NOMO-1 (cell line): ENCODE measurements at regions not wholly inside any gene's neighbourhood (a gene's known extent, or its start where the extent isn't known, plus 50 kb on each side); places are given as distances from the start of the nearest gene placed in this dataset.

ENCODE experiments used
- DNase-seq, 2 experiments: peaks; one replicate each; lab custom pipeline; 2025; ENCODE audit not compliant: unreplicated experiment in 2 of 2; lab: John Stamatoyannopoulos, UW

DNA sequence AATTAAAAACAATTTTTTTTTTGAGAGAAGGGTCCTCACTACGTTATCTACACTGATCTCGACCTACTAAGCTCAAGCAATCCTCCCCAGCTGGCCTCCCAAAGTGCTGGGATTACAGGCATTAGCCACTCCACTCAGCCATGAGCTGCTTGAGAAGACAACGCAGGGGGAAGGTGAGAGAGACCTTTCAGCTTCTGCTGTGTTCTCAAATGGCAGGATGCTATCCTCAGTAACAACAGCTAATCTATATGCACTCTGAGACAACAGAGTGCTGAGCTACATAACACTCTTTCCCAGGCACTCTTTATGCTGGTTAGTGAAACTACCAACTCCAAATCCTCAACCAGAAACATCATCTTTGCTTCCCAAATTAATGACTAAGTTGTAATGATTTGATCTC, 526.1 kb downstream of the CCER1 start:
- DNase-seq, result no peak

DNA sequence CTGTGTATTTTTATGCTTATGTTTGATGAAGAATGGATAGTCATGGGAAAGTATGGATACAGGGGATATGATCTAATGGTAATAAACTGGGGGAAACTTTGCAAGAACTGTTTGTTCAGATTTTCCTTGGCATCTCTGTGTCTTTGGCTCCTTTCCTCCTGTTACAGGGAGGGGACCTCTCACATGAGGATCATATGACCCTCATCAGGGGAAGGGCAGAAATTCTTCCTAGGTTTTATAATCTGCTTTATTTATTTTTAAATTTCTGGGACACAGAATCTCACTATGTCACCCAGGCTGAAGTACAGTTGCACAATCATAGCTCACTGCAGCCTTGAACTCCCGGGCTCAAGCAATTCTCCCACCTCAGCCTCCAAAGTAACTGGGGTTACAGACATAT, 526.5 kb downstream of the CCER1 start:
- no peak for DNase-seq

DNA sequence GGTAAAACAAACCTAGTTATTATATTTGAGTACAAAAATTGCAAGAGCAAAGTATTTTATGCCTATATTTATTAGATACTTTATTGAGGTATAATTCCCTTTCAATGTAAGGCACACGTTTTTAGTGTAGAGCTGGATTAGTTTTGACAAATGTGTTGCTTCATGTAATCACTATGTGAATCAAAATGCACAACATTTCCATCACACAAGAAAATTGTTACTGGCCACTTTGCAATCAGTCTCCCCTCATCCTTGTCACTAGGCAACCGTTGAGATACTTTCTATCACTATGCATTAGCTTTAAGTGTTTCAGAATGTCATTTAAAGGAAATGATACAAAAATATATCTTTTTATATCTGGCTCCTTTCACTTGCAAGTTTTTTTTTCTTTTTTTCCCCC, 531.0 kb downstream of the CCER1 start:
- no peak for DNase-seq

DNA sequence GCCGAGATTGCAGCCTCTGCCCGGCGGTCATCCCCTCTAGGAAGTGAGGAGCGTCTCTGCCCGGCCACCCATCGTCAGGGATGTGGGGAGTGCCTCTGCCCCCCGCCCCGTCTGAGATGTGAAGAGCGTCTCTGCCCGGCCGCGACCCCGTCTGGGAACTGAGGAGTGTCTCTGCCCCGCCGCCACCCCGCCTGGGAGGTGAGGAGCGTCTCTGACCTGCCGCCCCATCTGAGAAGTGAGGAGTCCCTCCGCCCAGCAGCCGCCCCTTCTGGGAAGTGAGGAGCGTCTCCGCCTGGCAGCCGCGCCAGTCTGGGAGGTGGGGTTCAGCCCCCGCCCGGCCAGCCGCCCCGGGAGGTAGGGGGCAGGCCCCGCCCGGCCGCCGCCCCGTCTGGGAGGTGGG, 544.0 kb downstream of the CCER1 start:
- DNase-seq, result no peak

DNA sequence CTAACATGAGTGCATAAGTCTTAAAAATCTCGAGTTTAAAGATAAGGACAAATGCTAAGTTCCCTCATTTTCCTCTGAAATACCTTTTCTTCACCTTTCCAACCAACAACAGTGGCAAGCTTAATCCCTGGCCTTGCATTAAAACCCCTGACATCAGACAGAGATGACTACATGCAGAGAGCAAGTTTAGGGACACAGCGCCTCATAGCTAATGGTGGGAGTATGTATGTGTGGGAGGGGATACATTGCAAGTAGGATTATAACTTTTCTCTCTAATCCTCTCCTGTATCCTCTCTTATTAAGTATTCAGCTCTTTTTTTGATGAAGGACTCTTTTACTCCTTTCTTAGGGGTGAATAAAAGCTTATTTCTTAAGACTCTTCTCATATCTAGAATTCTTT, 547.1 kb downstream of the CCER1 start:
- no peak for DNase-seq

DNA sequence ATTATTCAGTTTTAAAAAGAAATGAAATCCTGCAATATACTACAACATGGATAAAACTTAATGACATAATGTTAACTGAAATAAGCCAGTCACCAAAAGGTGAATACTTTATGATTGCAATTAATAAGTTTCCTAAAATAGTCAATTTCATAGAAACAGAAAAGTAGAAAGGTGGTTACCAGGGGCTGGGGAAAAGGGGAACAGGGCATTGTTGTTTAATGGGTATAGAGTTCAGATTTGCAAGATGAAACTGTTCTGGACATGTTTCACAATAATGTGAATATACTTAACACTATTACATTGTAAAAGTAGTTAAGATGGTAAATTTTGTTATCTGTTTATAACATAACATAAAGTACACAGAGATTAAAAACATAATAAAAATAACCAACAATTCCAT, 550.9 kb downstream of the CCER1 start:
- peak; percentile 4 to 14 for DNase-seq

DNA sequence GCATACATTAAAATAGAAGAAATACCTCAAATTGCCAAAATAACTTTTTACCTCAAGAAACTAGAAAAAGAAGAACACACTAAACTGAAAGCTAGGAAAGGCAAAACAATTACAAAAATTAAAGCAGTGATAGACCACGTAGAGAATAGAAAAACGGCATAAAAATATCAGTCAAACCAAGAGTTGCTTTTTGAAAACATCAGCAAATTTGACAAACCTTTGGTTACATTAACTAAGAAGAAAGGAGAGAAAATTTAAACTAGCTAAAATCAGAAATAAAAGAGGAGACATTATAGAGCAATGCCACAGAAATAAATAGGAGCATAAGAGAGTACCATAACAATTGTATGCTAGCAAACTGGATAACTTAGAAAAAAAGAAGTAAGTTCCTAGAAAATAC, 553.8 kb downstream of the CCER1 start:
- no peak for DNase-seq

DNA sequence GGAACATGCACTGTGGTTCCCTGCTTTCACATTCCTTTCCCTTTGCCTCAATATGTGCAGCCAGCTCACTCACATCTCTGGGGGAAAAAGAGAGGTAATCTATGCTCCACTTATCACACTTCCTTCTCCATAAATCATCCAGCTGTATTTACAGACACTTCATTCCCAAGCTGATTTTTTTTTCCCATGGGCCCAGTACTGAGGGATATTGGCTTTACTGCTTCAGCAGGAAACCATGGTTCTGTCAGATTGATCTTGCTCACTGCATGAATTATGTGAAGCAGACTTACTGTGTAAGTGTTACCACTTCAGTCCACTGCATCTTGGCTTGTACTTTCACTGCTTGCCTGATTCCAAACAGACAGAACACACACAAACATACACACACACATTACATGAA, 555.6 kb downstream of the CCER1 start:
- DNase-seq, result no peak

DNA sequence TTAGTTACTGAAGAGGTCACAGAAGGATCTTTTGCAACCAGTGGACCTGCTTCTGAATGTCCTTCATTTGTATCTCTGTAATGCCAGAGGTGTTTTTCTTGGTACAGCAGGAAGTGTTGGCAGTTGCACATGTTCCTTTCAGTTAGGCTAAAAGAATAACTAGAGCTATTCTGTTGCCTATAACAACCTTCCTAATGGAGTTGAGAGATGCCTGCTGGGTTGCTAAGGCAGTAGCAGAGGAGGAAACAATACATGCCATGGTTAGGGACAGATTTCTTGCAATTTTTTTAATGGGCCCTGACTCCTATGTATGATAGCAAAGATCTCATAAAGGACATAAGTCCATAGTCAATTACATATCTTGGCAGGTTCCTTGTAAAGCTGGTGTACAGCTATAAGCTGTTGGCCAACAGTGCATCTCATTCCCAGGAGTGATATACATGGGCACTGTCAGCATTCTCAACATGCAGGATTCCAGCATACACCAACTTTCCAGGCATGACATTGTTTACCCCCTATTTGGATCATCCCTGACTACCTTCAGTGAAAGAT, 556.6 kb downstream of the CCER1 start:
- DNase-seq, result no peak

DNA sequence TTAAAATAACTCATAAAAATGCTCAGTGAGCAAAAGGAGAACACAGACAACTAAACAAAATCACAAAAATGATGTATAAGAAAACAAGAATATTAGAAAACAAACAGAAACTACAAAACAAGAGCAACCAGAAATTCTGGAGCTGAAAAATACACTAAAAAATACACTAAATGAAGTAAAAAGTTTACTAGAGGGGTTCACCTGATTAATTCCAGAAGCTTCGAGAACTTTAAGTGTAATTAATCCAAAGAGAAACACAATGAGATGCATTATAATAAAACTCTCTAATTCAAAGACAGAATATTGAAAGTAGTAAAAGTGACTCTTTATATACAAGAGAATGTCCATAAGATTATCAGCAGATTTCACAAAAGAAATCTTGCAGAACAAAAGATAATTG, 558.4 kb downstream of the CCER1 start:
- no peak for DNase-seq

DNA sequence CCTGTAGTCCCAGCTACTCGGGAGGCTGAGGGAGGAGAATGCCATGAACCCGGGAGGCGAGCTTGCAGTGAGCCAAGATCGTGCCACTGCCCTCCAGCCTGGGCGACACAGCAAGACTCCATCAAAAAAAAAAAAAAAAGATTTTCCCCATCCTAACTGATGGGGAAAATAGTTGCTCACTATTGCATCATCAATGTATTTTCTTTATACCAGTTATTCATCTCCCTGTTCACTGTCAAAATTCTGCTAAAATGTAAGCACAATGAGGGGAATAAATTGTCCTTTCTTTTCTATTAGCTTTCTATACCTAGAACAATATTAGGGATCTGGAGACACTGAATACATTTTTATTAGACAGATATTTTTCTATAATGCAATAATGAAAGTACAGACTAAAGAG, 561.3 kb downstream of the CCER1 start:
- DNase-seq, result no peak

DNA sequence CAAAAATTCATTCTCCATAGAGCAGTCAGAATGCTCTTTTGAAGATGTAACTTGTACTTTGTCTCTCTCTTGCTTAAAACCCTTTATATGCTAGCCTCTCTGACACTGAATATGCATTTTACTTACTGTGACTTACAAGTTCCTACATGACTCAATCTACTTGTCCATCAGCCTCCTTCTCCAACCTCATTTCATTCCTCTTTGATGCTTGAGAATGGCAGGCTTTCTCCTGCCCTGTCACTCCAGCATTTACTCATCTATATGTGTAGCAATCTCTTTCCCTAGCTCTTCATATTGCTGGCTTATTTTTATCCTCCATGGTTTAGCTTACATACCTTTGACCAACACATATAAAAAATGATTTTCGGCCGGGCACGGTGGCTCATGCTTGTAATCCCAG, 561.9 kb downstream of the CCER1 start:
- DNase-seq, result no peak

DNA sequence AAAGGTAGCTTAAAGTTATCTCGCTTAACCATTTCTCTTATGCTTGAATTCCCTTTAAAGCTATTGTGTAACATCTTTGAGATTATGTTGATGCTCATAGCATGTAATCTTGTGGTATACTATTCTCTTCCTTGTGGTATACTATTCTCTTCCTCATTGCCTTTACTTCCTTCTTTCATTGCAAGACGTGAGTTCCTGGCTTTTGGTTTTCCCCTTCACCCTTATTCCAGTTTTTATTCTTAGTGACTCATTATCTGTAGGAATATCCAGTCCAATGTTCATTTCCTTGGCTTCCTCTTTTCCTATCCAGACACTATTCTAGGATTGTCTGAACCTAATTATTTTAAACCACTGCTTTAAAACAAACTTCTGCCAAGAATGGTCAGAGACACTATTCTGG, 564.0 kb downstream of the CCER1 start:
- peak; percentile 19 to 90 for DNase-seq

DNA sequence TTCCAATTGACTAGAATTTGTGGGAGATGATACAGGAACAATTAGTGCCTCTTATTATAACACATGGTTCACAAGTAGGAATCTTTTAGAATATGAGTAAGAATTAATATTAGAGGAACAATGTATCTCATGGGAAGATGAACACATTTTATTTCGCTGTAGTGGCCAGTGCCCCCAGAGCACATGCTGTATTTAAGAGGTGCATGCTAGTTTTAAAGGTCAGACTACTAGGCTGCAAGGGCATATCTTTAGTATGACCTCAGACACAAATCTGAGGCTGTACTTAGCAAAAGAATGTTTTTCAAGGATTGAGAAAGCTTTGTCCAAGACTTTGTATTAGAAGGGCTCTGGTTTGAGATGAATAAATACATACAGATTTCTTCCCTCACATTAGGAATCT, 586.9 kb downstream of the CCER1 start:
- no peak for DNase-seq

DNA sequence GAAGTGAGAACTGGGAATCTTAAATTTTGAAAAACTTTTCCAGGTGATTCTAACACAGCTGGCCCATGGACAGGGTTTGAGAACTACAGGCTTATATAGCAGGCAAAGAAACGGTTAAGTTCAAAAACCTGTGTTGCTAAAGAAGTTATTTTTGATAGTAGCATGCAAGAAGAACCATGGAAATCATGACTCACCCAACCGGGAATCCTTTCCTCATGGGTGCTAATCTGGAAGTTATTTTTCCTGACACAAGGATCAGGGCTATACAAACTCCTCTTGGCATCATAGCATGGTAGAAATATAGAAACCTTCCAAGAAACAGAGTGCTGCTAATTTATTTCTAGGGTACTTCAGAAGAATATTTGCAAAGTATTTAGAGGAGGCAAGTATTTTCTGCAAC, 588.7 kb downstream of the CCER1 start:
- no peak for DNase-seq

DNA sequence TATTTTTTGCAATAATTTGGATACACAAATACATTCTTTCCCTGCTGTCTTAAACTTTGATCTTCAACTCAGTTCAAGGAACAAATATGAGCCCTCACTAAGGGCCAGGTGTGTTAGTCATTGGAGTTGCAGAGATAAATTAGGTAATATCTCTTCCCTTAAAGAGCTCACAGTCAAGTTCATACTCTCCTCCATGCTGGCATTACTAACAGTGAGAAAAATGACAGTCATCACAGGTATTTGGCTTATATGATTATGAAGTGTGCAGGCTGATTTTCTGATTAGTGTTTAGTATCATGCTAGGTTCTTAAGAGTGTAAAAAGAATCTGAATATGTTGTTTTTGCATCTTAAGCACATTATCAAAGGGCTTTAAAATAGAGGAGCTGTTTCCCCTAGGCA, 594.7 kb downstream of the CCER1 start:
- no peak for DNase-seq

DNA sequence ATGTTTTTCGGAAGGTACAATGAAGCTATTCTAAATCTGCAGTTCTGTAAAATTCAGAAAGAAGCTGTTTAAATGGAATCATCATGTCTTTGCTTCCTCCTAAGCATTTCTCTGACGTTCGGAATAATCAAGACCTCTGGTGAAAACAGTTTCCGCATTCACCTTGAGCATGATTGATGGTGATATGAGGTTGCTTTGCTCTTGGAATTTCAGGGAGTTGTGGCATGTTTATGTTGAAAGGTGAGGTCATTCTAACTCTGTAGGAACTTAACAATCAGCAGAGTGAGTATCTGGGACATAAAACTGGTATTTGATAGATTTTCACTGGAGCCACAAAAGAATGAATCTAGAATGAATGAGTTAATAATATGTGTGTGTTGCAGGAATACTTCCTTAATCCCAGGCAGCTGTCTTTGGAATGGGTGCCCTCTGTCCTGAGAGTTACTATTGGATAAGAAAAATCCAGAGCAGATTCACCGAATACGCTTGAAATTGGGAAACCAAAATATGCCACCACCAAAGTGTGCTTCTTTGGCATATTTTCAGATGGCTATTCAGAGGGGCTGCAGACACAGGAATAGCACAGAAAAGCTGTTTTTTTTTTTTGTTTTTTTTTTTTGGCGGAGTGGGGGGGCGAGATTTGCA, 599.1 kb downstream of the CCER1 start:
- DNase-seq, result no peak

DNA sequence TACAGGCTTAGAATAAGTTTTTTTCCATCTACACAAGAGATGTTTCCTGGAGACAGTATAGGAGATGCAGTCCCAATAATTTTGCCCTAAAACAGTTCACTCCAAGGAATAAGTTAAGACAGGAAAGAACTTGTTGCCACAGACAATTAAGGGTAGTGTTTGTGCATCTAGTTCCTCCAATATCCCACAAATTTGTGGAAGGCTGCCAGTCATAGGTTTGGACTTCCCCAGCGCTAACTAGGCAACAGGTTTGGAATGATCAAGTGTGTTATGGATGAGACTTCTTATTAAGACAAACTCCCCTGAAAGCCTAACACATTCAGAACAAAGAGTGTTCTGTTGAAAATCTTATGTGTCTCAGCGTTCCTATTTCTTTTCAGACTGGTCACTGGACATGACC, 611.0 kb downstream of the CCER1 start:
- no peak for DNase-seq

DNA sequence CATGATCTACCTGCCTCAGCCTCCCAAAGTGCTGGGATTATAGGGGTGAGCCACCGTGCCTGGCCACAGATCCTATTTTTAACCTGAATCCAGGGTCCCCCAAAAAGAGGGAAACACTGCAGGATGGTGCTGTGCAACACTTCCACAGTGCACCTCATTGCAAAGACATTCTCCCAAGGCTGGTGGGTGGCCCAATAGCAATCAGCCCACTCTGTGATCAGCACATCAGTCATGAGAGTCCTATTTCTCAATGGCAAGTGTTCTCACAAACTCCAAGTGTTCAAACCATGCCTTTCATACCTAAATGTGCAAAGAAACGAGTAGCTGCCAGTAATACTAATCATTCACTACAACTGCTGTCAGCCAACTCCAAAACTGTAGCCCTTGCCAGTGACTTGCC, 612.9 kb downstream of the CCER1 start:
- no peak for DNase-seq

DNA sequence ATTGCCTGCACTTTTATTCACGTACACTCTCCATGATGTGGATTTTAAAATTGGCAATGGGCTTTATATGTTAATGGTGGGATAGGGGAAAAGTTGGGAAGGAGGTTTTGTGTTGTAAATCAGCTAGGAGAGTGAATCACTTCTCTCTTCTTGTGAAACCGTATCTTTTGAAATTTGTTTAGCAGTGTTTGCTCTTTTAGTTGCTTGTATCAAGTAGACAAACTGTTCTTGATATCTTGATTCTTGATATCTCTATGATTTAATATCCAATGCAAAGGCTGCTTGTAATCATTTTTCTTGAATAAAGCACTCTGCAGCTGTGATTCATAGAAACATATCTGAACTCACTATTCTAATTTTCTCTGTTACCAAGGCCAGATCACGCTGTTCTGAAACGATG, 615.1 kb downstream of the CCER1 start:
- DNase-seq, result no peak

DNA sequence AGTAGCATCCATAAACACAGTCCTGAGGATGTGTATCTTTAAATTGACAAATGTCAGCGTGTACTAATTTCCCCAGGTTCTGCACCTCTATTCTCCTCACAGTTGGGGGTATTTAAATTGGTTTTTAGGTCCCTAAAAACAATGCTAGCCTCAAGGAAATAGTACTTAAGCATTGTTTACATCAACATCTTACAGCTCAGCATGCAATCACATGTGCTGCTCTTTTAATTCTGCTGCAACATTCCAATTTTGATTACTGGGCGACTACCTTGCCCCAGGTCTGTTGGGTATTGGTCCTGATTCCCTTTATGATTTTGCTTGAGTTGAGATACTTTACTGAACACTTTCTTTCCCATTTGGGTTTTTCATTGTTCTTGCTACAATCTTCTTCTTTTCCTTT, 616.6 kb downstream of the CCER1 start:
- no peak for DNase-seq

DNA sequence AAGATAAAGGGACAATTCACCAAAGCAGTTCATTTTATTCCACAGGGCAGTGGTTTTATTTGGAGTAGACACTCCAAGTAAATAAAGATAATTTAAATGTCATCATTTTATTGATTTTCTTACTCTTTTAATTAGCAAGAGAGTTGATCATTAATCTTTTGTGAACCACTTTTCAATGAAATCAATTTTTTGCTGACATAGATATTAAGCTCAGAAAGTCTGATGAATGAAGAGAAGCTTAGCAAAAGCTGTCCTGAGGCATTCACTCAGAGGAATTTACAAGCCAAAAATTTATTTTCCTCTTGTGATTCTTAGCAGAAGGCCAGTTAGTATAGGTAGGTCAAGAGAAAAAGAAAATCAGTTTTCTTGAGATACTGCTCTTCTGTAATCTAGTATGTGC, 618.0 kb downstream of the CCER1 start:
- no peak for DNase-seq

DNA sequence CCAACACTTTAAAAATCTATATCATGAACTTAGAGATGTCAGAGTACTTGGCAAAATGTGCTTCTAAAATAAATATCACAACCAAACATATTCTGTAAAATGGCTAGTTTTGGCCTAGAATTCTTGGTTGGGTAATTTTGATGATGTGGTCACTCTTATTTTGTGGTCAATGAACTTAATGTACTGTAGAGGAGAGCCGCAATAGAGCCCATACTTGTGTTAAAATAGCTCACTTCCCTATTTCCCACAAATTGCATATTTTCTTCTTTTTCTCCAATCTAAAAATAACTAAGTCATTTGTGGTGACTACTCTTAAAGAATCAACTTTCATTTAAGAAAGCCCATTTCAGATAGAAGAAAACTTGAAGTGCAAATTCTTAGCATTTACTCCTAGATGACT, 619.4 kb downstream of the CCER1 start:
- DNase-seq, result peak; percentile 74 to 92
